ENCODE measurements at regions not wholly inside any gene's neighbourhood (a gene's known extent, or its start where the extent isn't known, plus 50 kb on each side); places are given as distances from the start of the nearest gene placed in this dataset.

DNA sequence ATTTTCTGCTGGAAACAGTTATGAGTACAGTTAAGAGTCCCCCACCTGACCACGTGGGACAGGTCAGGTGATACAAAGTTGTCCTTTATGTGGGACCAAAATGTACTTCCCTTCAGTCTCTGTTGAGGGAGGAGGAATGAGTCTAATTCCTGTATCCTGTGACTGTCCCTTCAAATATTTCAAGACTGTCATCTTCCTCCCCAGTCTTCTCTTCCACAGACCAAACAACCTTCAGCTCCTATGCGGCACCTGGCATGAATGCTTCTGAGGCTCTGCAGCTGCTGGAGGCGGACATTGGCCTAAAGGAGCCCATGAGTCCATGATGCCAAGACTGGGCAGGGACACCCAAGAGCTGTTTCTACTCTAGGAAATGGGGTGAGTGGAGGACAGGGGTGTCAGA, 72.1 kb upstream of the SIM2 start:
- 89 to 94% methylated on average over 3 of the region's 3 CpGs for WGBS, 2 donors
- intact Hi-C loops (cut with DNase I): no loop called here
- Histone ChIP-seq H3K9me3 (ENCODE audit: control insufficient read depth, low read length) (peaks cover 3% of the 10 kb centered on the region), H3K4me3 (ENCODE audit: low read length in 2 of 2) (no peak overlapping the region), H3K36me3 (ENCODE audit: control insufficient read depth in 1 of 2, insufficient read depth in 2 of 2, low read length in 1 of 2) (no peaks in the 10 kb centered on the region), H3K27ac (ENCODE audit: low read depth in 1 of 2, low read length in 2 of 2) (no peak overlapping the region), H3K27me3 (ENCODE audit: control insufficient read depth in 1 of 2, insufficient read depth in 2 of 2, low read length in 1 of 2) (no peaks in the 10 kb centered on the region), H3K4me1 (ENCODE audit: control insufficient read depth in 1 of 2, insufficient read depth in 2 of 2, low read length in 2 of 2) (no peaks in the 10 kb centered on the region)
- DNase-seq (no peak), ATAC-seq (ENCODE audit: low FRiP score) (no peak)

DNA sequence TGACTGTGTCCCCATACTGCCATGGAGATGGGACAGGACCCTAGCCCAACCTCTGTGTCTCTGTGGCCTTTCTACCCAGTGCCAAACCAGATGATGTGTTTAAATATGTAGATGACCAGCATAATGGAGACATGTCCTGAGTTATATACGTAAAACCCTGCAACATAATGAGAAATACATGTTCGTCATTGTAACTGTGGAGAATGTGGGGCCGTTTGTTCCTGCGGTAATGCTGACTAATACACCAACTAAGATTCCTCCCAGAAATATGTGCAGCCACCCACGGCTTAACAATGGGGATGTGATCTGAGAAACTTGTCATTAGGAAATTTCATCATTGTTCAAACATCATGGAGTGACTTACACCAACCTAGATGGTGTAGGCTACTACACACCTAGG, 71.7 kb upstream of the SIM2 start:
- no peak for DNase-seq

DNA sequence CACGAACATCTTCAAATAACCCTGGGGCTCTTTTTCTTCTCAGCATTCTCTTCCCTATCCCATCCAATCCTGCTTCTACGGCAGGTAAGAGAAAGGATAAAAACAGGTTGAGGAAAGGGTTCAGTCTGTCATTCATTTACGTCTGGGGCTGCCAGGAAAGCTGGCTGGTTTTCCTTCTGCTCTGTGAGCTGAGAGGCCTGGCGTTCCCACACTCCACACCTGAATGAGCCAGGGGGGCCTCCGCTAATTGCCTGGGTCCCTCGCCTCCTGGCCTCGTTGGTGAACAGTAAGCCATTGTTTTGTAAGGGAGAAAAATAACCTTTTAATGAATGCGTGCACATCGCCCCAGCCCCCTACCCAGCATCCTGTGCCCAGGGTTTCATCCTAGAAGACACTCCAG, 70.8 kb upstream of the SIM2 start:
- Histone ChIP-seq H3K27me3 (ENCODE audit: control insufficient read depth in 1 of 2, insufficient read depth in 2 of 2, low read length in 1 of 2) (no peaks in the 10 kb centered on the region), H3K4me3 (ENCODE audit: low read length in 2 of 2) (no peak overlapping the region), H3K27ac (ENCODE audit: low read depth in 1 of 2, low read length in 2 of 2) (no peak overlapping the region), H3K9me3 (ENCODE audit: control insufficient read depth, low read length) (peaks cover 3% of the 10 kb centered on the region), H3K4me1 (ENCODE audit: control insufficient read depth in 1 of 2, insufficient read depth in 2 of 2, low read length in 2 of 2) (no peaks in the 10 kb centered on the region), H3K36me3 (ENCODE audit: control insufficient read depth in 1 of 2, insufficient read depth in 2 of 2, low read length in 1 of 2) (no peaks in the 10 kb centered on the region)
- no peak for ATAC-seq (ENCODE audit: low FRiP score)
- no peak for DNase-seq
- intact Hi-C loops (cut with DNase I): no loop called here
- 61 to 64% methylated on average over 9 of the region's 9 CpGs for WGBS, 2 donors

More for the DNA sequence above, 71.7 kb upstream of the SIM2 start:
- Histone ChIP-seq H3K27me3 (ENCODE audit: control insufficient read depth in 1 of 2, insufficient read depth in 2 of 2, low read length in 1 of 2) (no peaks in the 10 kb centered on the region), H3K9me3 (ENCODE audit: control insufficient read depth, low read length) (peaks cover 3% of the 10 kb centered on the region), H3K4me1 (ENCODE audit: control insufficient read depth in 1 of 2, insufficient read depth in 2 of 2, low read length in 2 of 2) (no peaks in the 10 kb centered on the region), H3K4me3 (ENCODE audit: low read length in 2 of 2) (no peak overlapping the region), H3K27ac (ENCODE audit: low read depth in 1 of 2, low read length in 2 of 2) (no peak overlapping the region), H3K36me3 (ENCODE audit: control insufficient read depth in 1 of 2, insufficient read depth in 2 of 2, low read length in 1 of 2) (no peaks in the 10 kb centered on the region)
- no peak for ATAC-seq (ENCODE audit: low FRiP score)
- WGBS, 2 donors: 86 to 89% methylated on average over 5 of the region's 5 CpGs
- intact Hi-C loops (cut with DNase I): no loop called here

DNA sequence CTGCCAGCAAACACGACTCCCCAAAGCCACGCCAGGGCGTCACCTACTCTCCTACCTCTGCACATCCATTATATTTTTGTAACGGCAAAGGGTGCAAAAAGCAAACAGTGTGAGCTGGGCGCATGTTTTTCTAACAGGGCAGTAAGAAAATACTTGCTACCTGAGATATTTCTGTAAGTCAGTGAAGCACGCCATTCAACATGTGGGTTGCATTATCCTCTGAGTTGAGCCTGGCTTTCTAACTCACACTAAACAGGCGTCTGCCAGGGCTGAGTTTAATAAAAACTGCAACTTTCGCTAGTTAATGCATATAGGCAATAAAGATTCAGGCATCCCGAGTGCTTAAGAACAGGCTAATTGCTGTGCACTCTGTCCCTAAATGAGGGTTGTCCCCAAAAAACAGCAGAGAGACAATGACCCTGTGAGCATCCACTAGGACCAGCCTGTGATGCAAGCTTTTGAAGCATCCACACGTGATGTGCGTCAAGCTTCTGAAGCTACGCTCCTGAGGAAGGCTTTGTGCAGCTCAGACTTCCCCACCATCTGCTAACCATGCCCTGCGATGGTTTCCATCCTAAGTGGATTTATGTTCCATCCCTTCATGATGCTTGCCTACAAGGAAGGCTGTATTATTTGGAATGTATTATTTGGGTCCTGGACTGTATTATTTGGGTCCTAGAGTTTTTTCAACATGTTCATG, 70.0 kb upstream of the SIM2 start:
- DNase-seq (no peak), ATAC-seq (ENCODE audit: low FRiP score) (no peak)
- no peaks in the 10 kb centered on the region for H3K27me3 ChIP-seq (ENCODE audit: control insufficient read depth in 1 of 2, insufficient read depth in 2 of 2, low read length in 1 of 2)
- H3K9me3 ChIP-seq (ENCODE audit: control insufficient read depth, low read length): no peaks in the 10 kb centered on the region
- intact Hi-C loops (cut with DNase I): no loop called here
- no peaks in the 10 kb centered on the region for H3K4me1 ChIP-seq (ENCODE audit: control insufficient read depth in 1 of 2, insufficient read depth in 2 of 2, low read length in 2 of 2)
- H3K36me3 ChIP-seq (ENCODE audit: control insufficient read depth in 1 of 2, insufficient read depth in 2 of 2, low read length in 1 of 2): no peaks in the 10 kb centered on the region
- no peak overlapping the region for H3K27ac ChIP-seq (ENCODE audit: low read depth in 1 of 2, low read length in 2 of 2)
- no peak overlapping the region for H3K4me3 ChIP-seq (ENCODE audit: low read length in 2 of 2)
- 12 to 37% methylated on average over 13 of the region's 13 CpGs for WGBS, 2 donors

DNA sequence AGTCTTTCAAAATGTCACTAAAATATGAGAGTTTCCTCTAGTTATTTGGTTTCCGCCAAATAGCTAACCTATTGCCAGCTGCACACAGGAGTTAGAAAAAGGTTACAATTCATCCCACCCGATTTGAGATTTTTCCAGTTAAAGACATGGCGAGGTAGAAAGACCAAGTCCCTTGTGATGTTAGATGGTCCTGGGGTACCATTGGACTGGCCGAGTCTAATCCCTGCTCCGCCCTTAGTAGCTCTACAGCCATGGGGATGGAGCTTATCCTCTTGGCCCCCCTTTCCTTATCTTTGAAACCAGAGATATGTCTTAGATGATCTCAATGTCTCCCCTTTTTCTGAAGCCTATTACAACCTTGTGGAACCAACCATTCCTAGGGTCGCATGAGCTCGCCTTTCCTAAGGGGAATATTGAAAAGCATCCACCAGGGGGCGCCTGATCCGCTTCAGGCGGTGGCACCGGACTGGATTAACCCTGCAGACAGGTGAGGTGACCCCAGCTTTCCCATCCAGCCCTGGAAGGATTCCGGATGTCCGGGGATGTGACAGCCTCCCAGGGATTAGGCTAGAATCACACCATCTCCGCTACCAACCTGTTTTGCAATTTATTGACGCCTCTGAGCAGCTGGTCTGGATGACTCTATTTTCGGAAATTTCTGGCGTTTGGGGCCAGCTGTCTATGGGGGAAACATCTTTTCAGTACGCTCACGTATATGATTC, 68.3 kb upstream of the SIM2 start:
- Histone ChIP-seq H3K9me3 (ENCODE audit: control insufficient read depth, low read length) (peaks cover 3% of the 10 kb centered on the region), H3K27me3 (ENCODE audit: control insufficient read depth in 1 of 2, insufficient read depth in 2 of 2, low read length in 1 of 2) (no peaks in the 10 kb centered on the region), H3K4me3 (ENCODE audit: low read length in 2 of 2) (no peak overlapping the region), H3K27ac (ENCODE audit: low read depth in 1 of 2, low read length in 2 of 2) (no peak overlapping the region), H3K4me1 (ENCODE audit: control insufficient read depth in 1 of 2, insufficient read depth in 2 of 2, low read length in 2 of 2) (no peaks in the 10 kb centered on the region), H3K36me3 (ENCODE audit: control insufficient read depth in 1 of 2, insufficient read depth in 2 of 2, low read length in 1 of 2) (no peaks in the 10 kb centered on the region)
- 34 to 38% methylated on average over 19 of the region's 19 CpGs for WGBS, 2 donors
- ATAC-seq (ENCODE audit: low FRiP score) (no peak), DNase-seq (peak in 1 of 2 donors; percentile 57)
- intact Hi-C loops (cut with DNase I): loop anchor here (5.0 kb wide), 2 partner anchors 292 to 297 kb away; no protein-coding TSS in a partner anchor

DNA sequence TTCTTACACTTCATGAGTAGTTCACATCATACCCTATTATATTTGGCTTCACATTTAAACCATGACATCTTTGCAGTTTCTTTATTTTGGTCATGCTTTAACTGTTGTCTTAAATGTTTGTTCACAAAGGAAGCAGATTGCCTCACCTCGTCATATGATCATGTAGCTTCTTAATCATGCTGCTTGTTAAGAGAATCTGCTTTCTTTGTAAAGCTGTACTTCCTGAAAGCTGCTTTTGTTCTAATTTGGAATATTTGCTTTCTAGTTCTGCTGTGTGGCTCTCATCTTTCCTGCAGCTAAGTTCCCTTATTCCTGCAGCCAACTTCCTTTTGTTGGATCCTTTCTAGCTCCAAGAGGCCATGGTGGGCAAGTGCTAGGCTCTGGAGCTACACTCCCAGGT, 62.9 kb upstream of the SIM2 start:
- no peak for ATAC-seq (ENCODE audit: low FRiP score)
- WGBS, 2 donors: 43 to 88% methylated on average over 1 of the region's 1 CpG
- H3K36me3 ChIP-seq (ENCODE audit: control insufficient read depth in 1 of 2, insufficient read depth in 2 of 2, low read length in 1 of 2): no peaks in the 10 kb centered on the region
- no peaks in the 10 kb centered on the region for H3K4me1 ChIP-seq (ENCODE audit: control insufficient read depth in 1 of 2, insufficient read depth in 2 of 2, low read length in 2 of 2)
- no peak overlapping the region for H3K27ac ChIP-seq (ENCODE audit: low read depth in 1 of 2, low read length in 2 of 2)
- no peak overlapping the region for H3K4me3 ChIP-seq (ENCODE audit: low read length in 2 of 2)
- intact Hi-C loops (cut with DNase I): no loop called here
- peaks cover 6% of the 10 kb centered on the region for H3K9me3 ChIP-seq (ENCODE audit: control insufficient read depth, low read length)
- no peak for DNase-seq
- H3K27me3 ChIP-seq (ENCODE audit: control insufficient read depth in 1 of 2, insufficient read depth in 2 of 2, low read length in 1 of 2): no peaks in the 10 kb centered on the region

DNA sequence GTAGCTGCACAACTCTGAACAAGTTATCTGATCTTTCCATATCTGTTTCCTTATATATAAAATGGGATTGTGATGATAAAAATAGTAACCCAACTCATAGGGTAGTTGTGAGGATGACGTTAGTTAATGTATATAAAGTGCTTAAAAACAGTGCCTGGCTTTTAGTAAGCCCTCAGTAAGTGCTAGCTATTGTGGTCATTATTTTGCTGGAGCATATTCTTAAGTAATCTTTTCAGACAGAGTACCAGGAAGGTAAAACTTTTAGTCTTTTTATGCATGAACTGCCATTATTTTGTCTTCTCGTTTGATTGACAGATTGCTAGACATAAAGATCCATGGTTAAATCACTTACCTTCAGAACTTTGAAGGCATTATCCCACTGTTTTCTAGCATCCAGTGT, 62.5 kb upstream of the SIM2 start:
- Histone ChIP-seq H3K4me1 (ENCODE audit: control insufficient read depth in 1 of 2, insufficient read depth in 2 of 2, low read length in 2 of 2) (no peaks in the 10 kb centered on the region), H3K4me3 (ENCODE audit: low read length in 2 of 2) (no peak overlapping the region), H3K27me3 (ENCODE audit: control insufficient read depth in 1 of 2, insufficient read depth in 2 of 2, low read length in 1 of 2) (no peaks in the 10 kb centered on the region), H3K9me3 (ENCODE audit: control insufficient read depth, low read length) (peaks cover 6% of the 10 kb centered on the region), H3K27ac (ENCODE audit: low read depth in 1 of 2, low read length in 2 of 2) (no peak overlapping the region), H3K36me3 (ENCODE audit: control insufficient read depth in 1 of 2, insufficient read depth in 2 of 2, low read length in 1 of 2) (no peaks in the 10 kb centered on the region)
- intact Hi-C loops (cut with DNase I): no loop called here
- WGBS, 2 donors: 77 to 84% methylated on average over 2 of the region's 2 CpGs
- ATAC-seq (ENCODE audit: low FRiP score) (no peak), DNase-seq (no peak)

DNA sequence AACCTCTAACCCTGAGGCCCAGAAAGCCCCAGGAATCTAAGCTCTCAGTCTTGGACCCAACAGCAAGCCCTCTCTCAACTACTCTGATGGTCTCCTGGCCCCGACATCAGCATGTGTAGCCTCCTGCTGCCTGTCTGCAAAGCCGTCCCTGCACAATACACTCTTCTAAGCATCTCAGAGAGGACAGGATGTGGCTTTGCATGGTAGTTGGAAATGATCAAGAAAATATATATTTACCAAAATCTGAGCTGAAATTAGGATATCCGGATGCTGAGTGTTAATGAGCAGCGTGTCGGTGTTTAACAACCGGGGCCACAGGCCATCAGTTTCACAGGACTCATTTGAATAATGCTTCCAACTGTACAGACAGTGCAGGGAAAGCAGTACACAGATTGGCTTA, 59.1 kb upstream of the SIM2 start:
- H3K27ac ChIP-seq (ENCODE audit: low read depth in 1 of 2, low read length in 2 of 2): no peak overlapping the region
- no peak overlapping the region for H3K4me3 ChIP-seq (ENCODE audit: low read length in 2 of 2)
- peaks cover 6% of the 10 kb centered on the region for H3K9me3 ChIP-seq (ENCODE audit: control insufficient read depth, low read length)
- H3K36me3 ChIP-seq (ENCODE audit: control insufficient read depth in 1 of 2, insufficient read depth in 2 of 2, low read length in 1 of 2): no peaks in the 10 kb centered on the region
- DNase-seq (no peak), ATAC-seq (ENCODE audit: low FRiP score) (no peak)
- intact Hi-C loops (cut with DNase I): no loop called here
- no peaks in the 10 kb centered on the region for H3K27me3 ChIP-seq (ENCODE audit: control insufficient read depth in 1 of 2, insufficient read depth in 2 of 2, low read length in 1 of 2)
- WGBS, 2 donors: 58 to 75% methylated on average over 6 of the region's 6 CpGs
- H3K4me1 ChIP-seq (ENCODE audit: control insufficient read depth in 1 of 2, insufficient read depth in 2 of 2, low read length in 2 of 2): no peaks in the 10 kb centered on the region

DNA sequence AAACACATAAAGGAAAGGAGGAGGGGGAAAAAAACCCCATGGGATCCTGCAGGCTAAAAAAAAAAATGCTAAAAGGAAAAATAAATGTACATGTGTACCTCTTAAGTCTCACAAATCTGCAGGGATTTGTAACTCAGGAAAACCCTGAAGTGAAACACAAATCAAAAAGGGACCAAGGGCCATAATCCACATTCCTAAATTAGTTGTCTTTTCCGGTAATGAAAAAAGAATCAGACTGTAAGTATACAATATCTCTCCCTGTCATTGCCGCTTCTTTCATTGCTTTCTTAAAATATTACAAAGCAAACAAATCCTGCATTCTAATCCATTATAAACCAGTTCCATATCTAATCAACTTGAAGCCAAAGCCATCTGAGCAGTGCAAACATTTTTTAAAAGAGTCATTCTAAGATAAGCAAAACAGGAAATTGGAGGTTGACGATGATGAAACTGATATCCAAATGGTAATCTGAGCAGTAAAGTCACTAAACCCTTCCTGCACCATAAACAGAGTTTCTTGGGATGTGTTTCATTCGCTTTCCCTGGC, 58.7 kb upstream of the SIM2 start:
- WGBS, 2 donors: 12 to 23% methylated on average over 4 of the region's 4 CpGs
- Histone ChIP-seq H3K4me3 (ENCODE audit: low read length in 2 of 2) (no peak overlapping the region), H3K27ac (ENCODE audit: low read depth in 1 of 2, low read length in 2 of 2) (no peak overlapping the region), H3K36me3 (ENCODE audit: control insufficient read depth in 1 of 2, insufficient read depth in 2 of 2, low read length in 1 of 2) (no peaks in the 10 kb centered on the region), H3K4me1 (ENCODE audit: control insufficient read depth in 1 of 2, insufficient read depth in 2 of 2, low read length in 2 of 2) (no peaks in the 10 kb centered on the region), H3K9me3 (ENCODE audit: control insufficient read depth, low read length) (peaks cover 5% of the 10 kb centered on the region), H3K27me3 (ENCODE audit: control insufficient read depth in 1 of 2, insufficient read depth in 2 of 2, low read length in 1 of 2) (no peaks in the 10 kb centered on the region)
- intact Hi-C loops (cut with DNase I): no loop called here
- no peak for ATAC-seq (ENCODE audit: low FRiP score)
- DNase-seq: no peak

Data from aorta (tissue), 5 donors.